Aorta (tissue), 5 donors: ENCODE measurements at regions not wholly inside any gene's neighbourhood (a gene's known extent, or its start where the extent isn't known, plus 50 kb on each side); places are given as distances from the start of the nearest gene placed in this dataset.

ENCODE experiments used
- ATAC-seq: fragments of 200-7000 bp; cut with Tn5 transposase; one replicate; pipeline ENCODE4 v1.9.1; 2022; ENCODE audit warnings: moderate library complexity; ENCODE audit not compliant: low FRiP score
- DNase-seq, 2 donors: peaks; one replicate each; pipeline ENCODE4 v3.0.0-alpha.2; 2020
- H3K27ac ChIP-seq, 2 donors: one replicate each; pipeline ENCODE4 v1.5.1; 2013; ENCODE audit warnings: low read length in 2 of 2, mild to moderate bottlenecking in 2 of 2, moderate library complexity in 2 of 2, control low read depth in 1 of 2, inconsistent platforms in 1 of 2, low read depth in 1 of 2
- H3K27me3 ChIP-seq, 2 donors: one replicate each; pipeline ENCODE4 v1.6.1; 2013; ENCODE audit warnings: control low read depth in 1 of 2, low read length in 1 of 2, mild to moderate bottlenecking in 1 of 2, moderate library complexity in 1 of 2; ENCODE audit not compliant: insufficient read depth in 2 of 2, control insufficient read depth in 1 of 2
- H3K36me3 ChIP-seq, 2 donors: one replicate each; pipeline ENCODE4 v1.6.1; 2013; ENCODE audit warnings: control low read depth in 1 of 2, low read length in 1 of 2, mild to moderate bottlenecking in 1 of 2; ENCODE audit not compliant: insufficient read depth in 2 of 2, control insufficient read depth in 1 of 2
- H3K4me1 ChIP-seq, 2 donors: one replicate each; pipeline ENCODE4 v1.6.1; 2013; ENCODE audit warnings: low read length in 2 of 2, control low read depth in 1 of 2, mild to moderate bottlenecking in 1 of 2, moderate library complexity in 1 of 2; ENCODE audit not compliant: insufficient read depth in 2 of 2, control insufficient read depth in 1 of 2
- H3K4me3 ChIP-seq, 2 donors: one replicate each; pipeline ENCODE4 v1.5.1; 2013; ENCODE audit warnings: low read length in 2 of 2, control low read depth in 1 of 2, mild to moderate bottlenecking in 1 of 2
- H3K9me3 ChIP-seq: one replicate; pipeline ENCODE4 v1.6.1; 2013; ENCODE audit warnings: mild to moderate bottlenecking, low read length; ENCODE audit not compliant: control insufficient read depth
- WGBS, 2 donors: extraction: QIAGEN DNeasy Blood & Tissue Kit; methylation state at CpG; one replicate each; pipeline ENCODE4 v1.1.7; 2013; 5-methylcytosine and 5-hydroxymethylcytosine counted together
- intact Hi-C, 2 donors: fragments of 100-400 bp; cut with DNase I; formaldehyde crosslinking; loops; one replicate each; pipeline versions ENCODE4 v1.14.2 to v1.15.0; 2022
- donor health status: healthy with polysubstance abuse.
- donor health status: Bipolar disorder and iron deficiency.
- donor health status: DM: no; HTN: no; CAD: no.
- donor health status: DM: no; HTN: no; CAD: no.
- donor health status: DM: yes; HTN: yes; CAD: no.

GRCh38 chr22:22746061-22746962 is 101.9 kb downstream of the GGTLC2 start:
- WGBS, 2 donors: 73 to 76% methylated on average over 11 of the region's 11 CpGs
- Histone ChIP-seq H3K9me3 (no peaks in the 10 kb centered on the region), H3K4me3 (no peak overlapping the region), H3K27me3 (no peaks in the 10 kb centered on the region), H3K36me3 (no peaks in the 10 kb centered on the region), H3K4me1 (no peaks in the 10 kb centered on the region), H3K27ac (no peak overlapping the region)
- ATAC-seq: peak; percentile 30
- DNase-seq: no peak
- intact Hi-C loops: no loop called here

GRCh38 chr22:22746963-22747933 is 102.8 kb downstream of the GGTLC2 start:
- H3K27ac ChIP-seq: no peak overlapping the region
- H3K36me3 ChIP-seq: no peaks in the 10 kb centered on the region
- intact Hi-C loops: no loop called here
- H3K9me3 ChIP-seq: no peaks in the 10 kb centered on the region
- ATAC-seq: no peak
- WGBS, 2 donors: 76 to 83% methylated on average over 8 of the region's 8 CpGs
- H3K4me1 ChIP-seq: no peaks in the 10 kb centered on the region
- no peak overlapping the region for H3K4me3 ChIP-seq
- H3K27me3 ChIP-seq: no peaks in the 10 kb centered on the region
- no peak for DNase-seq

- H3K27ac ChIP-seq: no peak overlapping the region
- WGBS, 2 donors: 51 to 52% methylated on average over 5 of the region's 5 CpGs
- intact Hi-C loops: no loop called here
- H3K4me1 ChIP-seq: no peaks in the 10 kb centered on the region
- H3K27me3 ChIP-seq: no peaks in the 10 kb centered on the region
- no peak overlapping the region for H3K4me3 ChIP-seq
- no peak for DNase-seq
- H3K36me3 ChIP-seq: no peaks in the 10 kb centered on the region
- peak; percentile 66 for ATAC-seq
- H3K9me3 ChIP-seq: no peaks in the 10 kb centered on the region
Observed at GRCh38 chr22:22748297-22748743, 103.9 kb downstream of the GGTLC2 start.

- intact Hi-C loops: no loop called here
- H3K9me3 ChIP-seq: no peaks in the 10 kb centered on the region
- no peaks in the 10 kb centered on the region for H3K4me1 ChIP-seq
- no peak for ATAC-seq
- no peak overlapping the region for H3K27ac ChIP-seq
- H3K4me3 ChIP-seq: no peak overlapping the region
- no peaks in the 10 kb centered on the region for H3K36me3 ChIP-seq
- 97 to 100% methylated on average over 1 of the region's 1 CpG for WGBS, 2 donors
- no peaks in the 10 kb centered on the region for H3K27me3 ChIP-seq
- DNase-seq: no peak
Observed at GRCh38 chr22:22748756-22749155, 104.3 kb downstream of the GGTLC2 start.

GRCh38 chr22:22749167-22749758 is 104.8 kb downstream of the GGTLC2 start:
- DNase-seq (no peak), ATAC-seq (no peak)
- H3K36me3 ChIP-seq: no peaks in the 10 kb centered on the region
- no peaks in the 10 kb centered on the region for H3K4me1 ChIP-seq
- intact Hi-C loops: no loop called here
- no peak overlapping the region for H3K4me3 ChIP-seq
- H3K27ac ChIP-seq: no peak overlapping the region
- H3K27me3 ChIP-seq: no peaks in the 10 kb centered on the region
- H3K9me3 ChIP-seq: no peaks in the 10 kb centered on the region
- 57 to 62% methylated on average over 7 of the region's 7 CpGs for WGBS, 2 donors

GRCh38 chr22:22750335-22751042 is 106.1 kb downstream of the GGTLC2 start:
- DNase-seq: no peak
- Histone ChIP-seq H3K27me3 (no peaks in the 10 kb centered on the region), H3K4me3 (no peak overlapping the region), H3K27ac (no peak overlapping the region), H3K4me1 (no peaks in the 10 kb centered on the region), H3K9me3 (no peaks in the 10 kb centered on the region), H3K36me3 (no peaks in the 10 kb centered on the region)
- ATAC-seq: no peak
- WGBS, 2 donors: 68 to 74% methylated on average over 6 of the region's 6 CpGs
- intact Hi-C loops: no loop called here

- H3K9me3 ChIP-seq: no peaks in the 10 kb centered on the region
- H3K27ac ChIP-seq: no peak overlapping the region
- no peaks in the 10 kb centered on the region for H3K36me3 ChIP-seq
- ATAC-seq (no peak), DNase-seq (no peak)
- 89 to 91% methylated on average over 2 of the region's 2 CpGs for WGBS, 2 donors
- intact Hi-C loops: no loop called here
- H3K27me3 ChIP-seq: no peaks in the 10 kb centered on the region
- no peaks in the 10 kb centered on the region for H3K4me1 ChIP-seq
- no peak overlapping the region for H3K4me3 ChIP-seq
Observed at GRCh38 chr22:22751043-22751603, 106.7 kb downstream of the GGTLC2 start.

GRCh38 chr22:22752199-22752555 is 107.8 kb downstream of the GGTLC2 start:
- H3K36me3 ChIP-seq: no peaks in the 10 kb centered on the region
- intact Hi-C loops: no loop called here

More at GRCh38 chr22:22752199-22752555, 107.8 kb downstream of the GGTLC2 start:
- H3K9me3 ChIP-seq: no peaks in the 10 kb centered on the region
- ATAC-seq (no peak), DNase-seq (no peak)
- WGBS, 2 donors: 90 to 100% methylated on average over 1 of the region's 1 CpG
- H3K4me3 ChIP-seq: no peak overlapping the region
- H3K4me1 ChIP-seq: no peaks in the 10 kb centered on the region
- no peaks in the 10 kb centered on the region for H3K27me3 ChIP-seq
- no peak overlapping the region for H3K27ac ChIP-seq
